ENCODE measurements at regions not wholly inside any gene's neighbourhood (a gene's known extent, or its start where the extent isn't known, plus 50 kb on each side); places are given as distances from the start of the nearest gene placed in this dataset.

DNA sequence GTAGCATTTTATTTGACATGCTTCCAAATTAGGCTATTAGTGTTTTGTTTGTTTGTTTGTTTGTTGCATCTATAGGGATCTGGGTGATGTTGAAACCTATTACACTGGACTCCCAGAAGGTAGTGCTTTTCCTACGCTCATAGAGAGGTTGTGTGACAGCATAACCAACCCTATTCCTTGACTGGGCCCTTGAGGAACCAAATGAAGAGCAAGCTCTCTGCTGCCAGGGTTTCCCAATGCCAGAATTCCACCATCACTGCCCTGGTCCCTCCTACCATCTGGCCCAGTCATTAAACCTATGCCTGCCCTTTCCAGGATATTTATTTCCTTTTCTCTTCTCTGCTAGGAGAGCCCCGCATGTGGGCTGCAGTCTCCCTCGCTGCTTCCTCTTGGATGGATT lies 210.6 kb downstream of the IRS2 start:
- Histone ChIP-seq H3K9me3 (ENCODE audit: control insufficient read depth, low read depth, low read length) (no peaks in the 10 kb centered on the region), H3K4me3 (ENCODE audit: control insufficient read depth in 2 of 3, extremely low read depth in 1 of 3, insufficient read depth in 2 of 3, low read depth in 1 of 3, low read length in 3 of 3) (no peak overlapping the region), H3K79me2 (ENCODE audit: control insufficient read depth, insufficient read depth, low read length) (no peaks in the 10 kb centered on the region), H3K36me3 (ENCODE audit: control insufficient read depth in 2 of 2, extremely low read depth in 1 of 2, insufficient read depth in 2 of 2, low read length in 2 of 2) (no peaks in the 10 kb centered on the region), H3K4me1 (ENCODE audit: control insufficient read depth, extremely low read depth, insufficient read depth, low read length) (no peaks in the 10 kb centered on the region), H3K9me1 (ENCODE audit: control insufficient read depth, extremely low read depth, insufficient read depth, low read length) (no peaks in the 10 kb centered on the region), H2AFZ (ENCODE audit: control insufficient read depth, low read length) (no peak overlapping the region), H3K9ac (ENCODE audit: control insufficient read depth, extremely low read depth, insufficient read depth, low read length) (no peak overlapping the region), H3K27ac (ENCODE audit: control insufficient read depth, insufficient read depth, low read length) (no peak overlapping the region), H3K27me3 (ENCODE audit: control insufficient read depth, extremely low read depth, insufficient read depth, low read length) (no peaks in the 10 kb centered on the region), H4K20me1 (ENCODE audit: control insufficient read depth, extremely low read depth, insufficient read depth, low read length) (no peaks in the 10 kb centered on the region), H3K4me2 (ENCODE audit: control insufficient read depth, extremely low read depth, insufficient read depth, low read depth, low read length) (no peak overlapping the region)
- TF ChIP-seq, protein P1, sequence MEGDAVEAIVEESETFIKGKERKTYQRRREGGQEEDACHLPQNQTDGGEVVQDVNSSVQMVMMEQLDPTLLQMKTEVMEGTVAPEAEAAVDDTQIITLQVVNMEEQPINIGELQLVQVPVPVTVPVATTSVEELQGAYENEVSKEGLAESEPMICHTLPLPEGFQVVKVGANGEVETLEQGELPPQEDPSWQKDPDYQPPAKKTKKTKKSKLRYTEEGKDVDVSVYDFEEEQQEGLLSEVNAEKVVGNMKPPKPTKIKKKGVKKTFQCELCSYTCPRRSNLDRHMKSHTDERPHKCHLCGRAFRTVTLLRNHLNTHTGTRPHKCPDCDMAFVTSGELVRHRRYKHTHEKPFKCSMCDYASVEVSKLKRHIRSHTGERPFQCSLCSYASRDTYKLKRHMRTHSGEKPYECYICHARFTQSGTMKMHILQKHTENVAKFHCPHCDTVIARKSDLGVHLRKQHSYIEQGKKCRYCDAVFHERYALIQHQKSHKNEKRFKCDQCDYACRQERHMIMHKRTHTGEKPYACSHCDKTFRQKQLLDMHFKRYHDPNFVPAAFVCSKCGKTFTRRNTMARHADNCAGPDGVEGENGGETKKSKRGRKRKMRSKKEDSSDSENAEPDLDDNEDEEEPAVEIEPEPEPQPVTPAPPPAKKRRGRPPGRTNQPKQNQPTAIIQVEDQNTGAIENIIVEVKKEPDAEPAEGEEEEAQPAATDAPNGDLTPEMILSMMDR (optimal IDR thresholded peaks at IDR 0.05 in 1 of 3, IDR thresholded peaks at IDR 0.05 in 1 of 3, conservative IDR thresholded peaks at IDR 0.05 in 1 of 3; ENCODE audit: extremely low read depth in 1 of 3, insufficient read depth in 2 of 3, low read length in 3 of 3) = no peak
- no peak for TF ChIP-seq EZH2 (IDR thresholded peaks at IDR 0.05; ENCODE audit: low read length)
- no peak for FAIRE-seq
- DNase-seq (ENCODE audit: low read depth, low spot score) = no peak
- dilution Hi-C loops (cut with MboI; ENCODE audit: extremely low pct_ligation_motif_present, low sequenced_read_pairs) = no loop called here

DNA sequence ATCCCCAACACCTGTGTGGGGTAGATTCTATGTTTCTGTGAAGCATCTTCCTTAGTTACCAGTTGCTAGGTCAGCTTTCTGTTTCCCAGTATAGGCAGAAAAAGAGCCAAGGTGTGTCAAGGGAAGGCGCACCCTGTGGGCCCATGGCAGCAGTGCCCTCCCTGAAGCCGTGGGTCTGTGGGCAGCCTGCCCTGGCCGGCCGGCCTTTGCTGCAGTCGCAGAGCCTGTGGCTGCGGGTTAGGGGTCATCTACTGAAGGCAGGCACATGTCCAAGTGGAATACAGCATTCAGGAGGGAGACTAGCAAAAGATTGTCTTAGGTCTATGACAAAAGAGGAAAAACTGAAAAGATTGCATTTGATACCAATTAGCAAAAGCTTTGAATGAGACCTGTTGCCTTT lies 214.0 kb downstream of the IRS2 start:
- Histone ChIP-seq H3K79me2 (ENCODE audit: control insufficient read depth, insufficient read depth, low read length) (no peaks in the 10 kb centered on the region), H4K20me1 (ENCODE audit: control insufficient read depth, extremely low read depth, insufficient read depth, low read length) (no peaks in the 10 kb centered on the region), H3K4me3 (ENCODE audit: control insufficient read depth in 2 of 3, extremely low read depth in 1 of 3, insufficient read depth in 2 of 3, low read depth in 1 of 3, low read length in 3 of 3) (no peak overlapping the region), H3K27me3 (ENCODE audit: control insufficient read depth, extremely low read depth, insufficient read depth, low read length) (no peaks in the 10 kb centered on the region), H3K9me1 (ENCODE audit: control insufficient read depth, extremely low read depth, insufficient read depth, low read length) (no peaks in the 10 kb centered on the region), H2AFZ (ENCODE audit: control insufficient read depth, low read length) (no peak overlapping the region), H3K4me1 (ENCODE audit: control insufficient read depth, extremely low read depth, insufficient read depth, low read length) (no peaks in the 10 kb centered on the region), H3K9me3 (ENCODE audit: control insufficient read depth, low read depth, low read length) (no peaks in the 10 kb centered on the region), H3K4me2 (ENCODE audit: control insufficient read depth, extremely low read depth, insufficient read depth, low read depth, low read length) (no peak overlapping the region), H3K27ac (ENCODE audit: control insufficient read depth, insufficient read depth, low read length) (no peak overlapping the region), H3K36me3 (ENCODE audit: control insufficient read depth in 2 of 2, extremely low read depth in 1 of 2, insufficient read depth in 2 of 2, low read length in 2 of 2) (no peaks in the 10 kb centered on the region), H3K9ac (ENCODE audit: control insufficient read depth, extremely low read depth, insufficient read depth, low read length) (no peak overlapping the region)
- FAIRE-seq = no peak
- dilution Hi-C loops (cut with MboI; ENCODE audit: extremely low pct_ligation_motif_present, low sequenced_read_pairs) = no loop called here
- DNase-seq (ENCODE audit: low read depth, low spot score) = no peak
- TF ChIP-seq EZH2 (IDR thresholded peaks at IDR 0.05; ENCODE audit: low read length) = no peak
- TF ChIP-seq, protein P1 (optimal IDR thresholded peaks at IDR 0.05 in 1 of 3, IDR thresholded peaks at IDR 0.05 in 1 of 3, conservative IDR thresholded peaks at IDR 0.05 in 1 of 3; ENCODE audit: extremely low read depth in 1 of 3, insufficient read depth in 2 of 3, low read length in 3 of 3) = no peak
